ENCODE measurements at regions not wholly inside any gene's neighbourhood (a gene's known extent, or its start where the extent isn't known, plus 50 kb on each side); places are given as distances from the start of the nearest gene placed in this dataset.

DNA sequence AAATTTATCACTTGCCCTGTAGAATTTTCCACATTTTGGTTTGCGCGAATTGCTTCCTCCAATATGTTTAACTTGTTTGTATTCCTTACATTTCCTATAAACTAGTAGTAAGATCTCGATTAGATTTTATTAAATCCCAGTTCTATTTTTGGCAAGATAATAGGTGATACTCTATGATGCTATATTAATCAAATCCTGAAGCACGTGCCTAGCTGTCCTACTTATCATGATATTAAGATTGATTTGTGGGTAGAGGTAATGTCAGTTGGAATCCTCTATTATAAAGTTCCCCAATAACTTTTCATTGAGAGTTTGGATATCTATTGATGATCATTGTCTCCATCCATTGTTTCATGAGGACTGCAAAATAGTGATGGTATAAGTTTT, 82.8 kb upstream of the RIPOR2 start:
- H3K4me1 ChIP-seq (ENCODE audit: control insufficient read depth, insufficient read depth, low read length) = peaks cover 9% of the 10 kb centered on the region
- H3K36me3 ChIP-seq (ENCODE audit: control insufficient read depth, insufficient read depth, low read length) = no peaks in the 10 kb centered on the region
- no peak overlapping the region for H4K5ac ChIP-seq (ENCODE audit: low read depth, low read length)
- no peak overlapping the region for H2BK20ac ChIP-seq (ENCODE audit: low read depth, low read length)
- H4K91ac ChIP-seq (ENCODE audit: insufficient read depth, low read depth, low read length) = no peak overlapping the region
- CTCF ChIA-PET = interaction anchor here (1.0 kb wide), 1 partner anchor 23 kb away, joined by 3 read pairs; no protein-coding TSS in a partner anchor
- no peak for DNase-seq
- no peak overlapping the region for H3K56ac ChIP-seq (ENCODE audit: extremely low read depth, insufficient read depth, low read length)
- H3K4me2 ChIP-seq (ENCODE audit: low read depth, low read length) = no peak overlapping the region
- H3K4ac ChIP-seq (ENCODE audit: low read depth, low read length) = no peak overlapping the region
- H2AK5ac ChIP-seq (ENCODE audit: low read depth, low read length) = no peak overlapping the region
- H2BK120ac ChIP-seq (ENCODE audit: low read depth, low read length) = no peak overlapping the region
- no peak overlapping the region for H2BK5ac ChIP-seq (ENCODE audit: low read depth, low read length, poor library complexity, severe bottlenecking)
- no peak overlapping the region for H3K27ac ChIP-seq (ENCODE audit: insufficient read depth, low read length)
- no peak overlapping the region for H2AFZ ChIP-seq (replicated peaks; ENCODE audit: low read length, poor library complexity)
- no peak for TF ChIP-seq CEBPB (IDR thresholded peaks at IDR 0.05; ENCODE audit: low read depth, low read length)
- TF ChIP-seq POLR2A (IDR thresholded peaks at IDR 0.05; ENCODE audit: low read depth, low read length) = no peak
- TF ChIP-seq BHLHE40 (IDR thresholded peaks at IDR 0.05; ENCODE audit: low read depth, low read length) = no peak
- no peak for TF ChIP-seq ELK1 (IDR thresholded peaks at IDR 0.05; ENCODE audit: borderline replicate concordance, low read depth, low read length)
- no peak for TF ChIP-seq MXI1 (IDR thresholded peaks at IDR 0.05; ENCODE audit: borderline replicate concordance, low read depth, low read length)
- TF ChIP-seq RFX5 (IDR thresholded peaks at IDR 0.05; ENCODE audit: low read depth, low read length) = no peak
- intact Hi-C loops (cut with micrococcal nuclease) = loop anchor here (1.0 to 2.0 kb wide), 2 partner anchors 52 to 162 kb away; no protein-coding TSS in a partner anchor
- in situ Hi-C loops (cut with MboI; ENCODE audit: low sequenced_read_pairs) = no loop called here
- H3K9me1 ChIP-seq (ENCODE audit: insufficient read depth, low read length) = peaks cover 4% of the 10 kb centered on the region
- no peak overlapping the region for H3K18ac ChIP-seq (ENCODE audit: low read depth, low read length)
- no peaks in the 10 kb centered on the region for H3K9me3 ChIP-seq (ENCODE audit: control insufficient read depth, insufficient read depth, low read length)
- no CpG with 5 or more reads among the region's 4 CpGs for WGBS, 2 experiments (ENCODE audit: extremely low coverage in 2 of 2, insufficient read length in 1 of 2)
- H3K14ac ChIP-seq (replicated peaks; ENCODE audit: low read depth, low read length) = no peak overlapping the region
- no peaks in the 10 kb centered on the region for H3K27me3 ChIP-seq (ENCODE audit: control insufficient read depth, insufficient read depth, low read length)
- no TSS peak for BruUV-seq (replicated peaks)
- POLR2A ChIA-PET (ENCODE audit: unreplicated experiment) = interaction anchor here (0.6 kb wide), 1 partner anchor 76 kb away, joined by 17 read pairs; no protein-coding TSS in a partner anchor
- dilution Hi-C loops (cut with HindIII; ENCODE audit: low sequenced_read_pairs, unreplicated experiment) = no loop called here
- H2BK15ac ChIP-seq (ENCODE audit: low read depth, low read length) = no peak overlapping the region
- H4K20me1 ChIP-seq (ENCODE audit: insufficient read depth, low read length) = no peaks in the 10 kb centered on the region
- H3K9ac ChIP-seq (ENCODE audit: low read depth, low read length) = no peak overlapping the region
- ATAC-seq (ENCODE audit: low read depth) = no peak
- H3K23ac ChIP-seq (ENCODE audit: low read depth, low read length) = no peak overlapping the region
- H4K8ac ChIP-seq (ENCODE audit: low read depth in 2 of 2, low read length in 2 of 2) = no peak overlapping the region
- H2AK9ac ChIP-seq (replicated peaks; ENCODE audit: low read depth, low read length, poor library complexity) = no peak overlapping the region
- no peaks in the 10 kb centered on the region for H3K79me1 ChIP-seq (ENCODE audit: low read depth in 1 of 2, low read length in 2 of 2)
- no peak overlapping the region for H3K4me3 ChIP-seq (ENCODE audit: insufficient read depth, low read depth, low read length)

All from IMR-90 (cell line).